PC-3 (cell line): ENCODE measurements at regions not wholly inside any gene's neighbourhood (a gene's known extent, or its start where the extent isn't known, plus 50 kb on each side); places are given as distances from the start of the nearest gene placed in this dataset.

ENCODE experiments used
- ATAC-seq: fragments of 200-7000 bp; cut with Tn5 transposase; 2 replicates; pipeline ENCODE4 v1.9.1; 2020; ENCODE audit warnings: mild to moderate bottlenecking, moderate library complexity
- BruUV-seq: library from RNA; stranded (reverse); fragments of 400-500 nt; replicated peaks from 2 replicates; lab custom pipeline; 2021; lab: Mats Ljungman, UMichigan
- CTCF ChIA-PET: fragments of 300-600 bp; sonication (Branson Sonifier 250); formaldehyde crosslinking; loops from one replicate; lab custom pipeline; 2022; ENCODE audit warnings: antibody characterized with exemption; lab: Charles Lee
- POLR2A ChIA-PET: fragments of 300-600 bp; sonication (Branson Sonifier 250); formaldehyde crosslinking; loops from one replicate; lab custom pipeline; 2022; ENCODE audit warnings: antibody characterized with exemption; ENCODE audit not compliant: unreplicated experiment; lab: Charles Lee
- DNase-seq: peaks from one replicate; pipeline ENCODE4 v3.0.0-alpha.2; 2015
- H2AFZ ChIP-seq: fragments of 300-600 bp; sonication (generic); 2 replicates; pipeline ENCODE4 v1.6.0; 2016; ENCODE audit warnings: antibody characterized with exemption, low read length
- H3F3A ChIP-seq: fragments of 300-600 bp; sonication (generic); one replicate; pipeline ENCODE4 v1.6.0; 2017; ENCODE audit warnings: antibody characterized with exemption, low read length, control low read depth, mild to moderate bottlenecking; ENCODE audit not compliant: unreplicated experiment
- H3K27ac ChIP-seq: fragments of 300-600 bp; sonication (generic); 2 replicates; pipeline ENCODE4 v1.5.1; 2016; ENCODE audit warnings: mild to moderate bottlenecking, low read length
- H3K27me3 ChIP-seq: fragments of 300-600 bp; sonication (generic); 2 replicates; pipeline ENCODE4 v1.6.1; 2016; ENCODE audit warnings: low read length, mixed read lengths
- H3K36me3 ChIP-seq: fragments of 300-600 bp; sonication (generic); 2 replicates; pipeline ENCODE4 v1.6.1; 2016; ENCODE audit warnings: low read depth, mixed run types, low read length, mixed read lengths
- H3K4me1 ChIP-seq: fragments of 300-600 bp; sonication (generic); 2 replicates; pipeline ENCODE4 v1.5.1; 2016; ENCODE audit warnings: low read length; ENCODE audit not compliant: insufficient read depth
- H3K4me2 ChIP-seq: fragments of 300-600 bp; sonication (generic); 2 replicates; pipeline ENCODE4 v1.6.0; 2016; ENCODE audit warnings: low read length
- H3K4me3 ChIP-seq: fragments of 300-600 bp; sonication (generic); 2 replicates; pipeline ENCODE4 v1.5.1; 2016; ENCODE audit warnings: mild to moderate bottlenecking, low read length, mixed read lengths
- H3K79me2 ChIP-seq: fragments of 300-600 bp; sonication (generic); 2 replicates; pipeline ENCODE4 v1.6.1; 2017; ENCODE audit warnings: low read length, mixed read lengths
- H3K9ac ChIP-seq: fragments of 300-600 bp; sonication (generic); 2 replicates; pipeline ENCODE4 v1.6.0; 2016; ENCODE audit warnings: mild to moderate bottlenecking, low read length
- H3K9me2 ChIP-seq: fragments of 300-600 bp; sonication (generic); replicated peaks from 2 replicates; pipeline ENCODE4 v1.6.1; 2016; ENCODE audit warnings: mixed run types, low read length, mixed read lengths
- H3K9me3 ChIP-seq: fragments of 300-600 bp; sonication (generic); 2 replicates; pipeline ENCODE4 v1.6.1; 2016; ENCODE audit warnings: low read length, mixed read lengths
- H4K20me1 ChIP-seq: fragments of 300-600 bp; sonication (generic); 2 replicates; pipeline ENCODE4 v1.6.1; 2016; ENCODE audit warnings: low read length, mixed read lengths
- EZH2 ChIP-seq: fragments of 300-600 bp; sonication (generic); IDR thresholded peaks from one replicate; pipeline ENCODE4 v1.6.1; 2017; ENCODE audit warnings: antibody characterized with exemption, mild to moderate bottlenecking, low read length; ENCODE audit not compliant: unreplicated experiment
- EZH2phosphoT487 ChIP-seq: fragments of 300-600 bp; sonication (generic); IDR thresholded peaks from 2 replicates; pipeline ENCODE4 v1.6.1; 2018; ENCODE audit warnings: mild to moderate bottlenecking, antibody characterized with exemption, low read length, borderline replicate concordance
- intact Hi-C: fragments of 100-400 bp; cut with micrococcal nuclease; formaldehyde crosslinking; loops from 2 replicates; pipeline ENCODE4 v1.9.0; 2023
- TF ChIP-seq, protein P1 (sequence below): fragments of 300-600 bp; sonication (generic); conservative IDR thresholded peaks from 2 replicates; pipeline ENCODE4 v1.5.1; 2017; ENCODE audit warnings: antibody characterized with exemption, low read depth, mild to moderate bottlenecking, low read length

DNA sequence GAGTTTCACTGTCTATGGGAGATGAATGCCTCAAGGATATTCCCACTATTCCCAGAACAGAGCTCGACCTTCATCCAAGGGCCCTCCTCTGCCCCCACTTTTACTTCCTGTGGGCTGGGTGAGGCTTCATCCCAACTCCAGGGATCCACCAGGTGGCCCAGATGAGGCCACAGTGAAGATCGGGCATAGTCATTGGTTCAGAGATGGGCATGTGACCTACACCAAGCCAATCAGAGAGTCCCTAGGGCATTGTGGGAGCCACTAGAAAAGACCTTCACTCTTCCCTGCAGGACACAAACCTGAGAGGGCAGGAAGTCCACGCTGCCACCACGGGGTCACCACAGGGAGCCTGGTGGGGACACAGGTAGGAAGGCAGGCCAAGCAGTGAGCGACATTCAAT lies 72.9 kb upstream of the SLC22A16 start:
- CTCF ChIA-PET = no interaction called here
- no TSS peak for BruUV-seq
- Histone ChIP-seq H3K27me3 (no peaks in the 10 kb centered on the region), H3K27ac (no peak overlapping the region), H3K79me2 (0 out of 2 replicates have a peak, but pooled peaks cover 4% of the 10 kb centered on the region), H3F3A (peaks cover 6% of the 10 kb centered on the region), H3K4me1 (peaks cover 35% of the 10 kb centered on the region), H3K4me3 (no peak overlapping the region), H3K9ac (no peak overlapping the region), H3K9me3 (no peaks in the 10 kb centered on the region), H2AFZ (no peak overlapping the region), H3K9me2 (no peaks in the 10 kb centered on the region), H4K20me1 (no peaks in the 10 kb centered on the region), H3K4me2 (no peak overlapping the region), H3K36me3 (no peaks in the 10 kb centered on the region; the same call in 1 of the 2 replicates)
- TF ChIP-seq EZH2 = no peak
- TF ChIP-seq, protein P1, sequence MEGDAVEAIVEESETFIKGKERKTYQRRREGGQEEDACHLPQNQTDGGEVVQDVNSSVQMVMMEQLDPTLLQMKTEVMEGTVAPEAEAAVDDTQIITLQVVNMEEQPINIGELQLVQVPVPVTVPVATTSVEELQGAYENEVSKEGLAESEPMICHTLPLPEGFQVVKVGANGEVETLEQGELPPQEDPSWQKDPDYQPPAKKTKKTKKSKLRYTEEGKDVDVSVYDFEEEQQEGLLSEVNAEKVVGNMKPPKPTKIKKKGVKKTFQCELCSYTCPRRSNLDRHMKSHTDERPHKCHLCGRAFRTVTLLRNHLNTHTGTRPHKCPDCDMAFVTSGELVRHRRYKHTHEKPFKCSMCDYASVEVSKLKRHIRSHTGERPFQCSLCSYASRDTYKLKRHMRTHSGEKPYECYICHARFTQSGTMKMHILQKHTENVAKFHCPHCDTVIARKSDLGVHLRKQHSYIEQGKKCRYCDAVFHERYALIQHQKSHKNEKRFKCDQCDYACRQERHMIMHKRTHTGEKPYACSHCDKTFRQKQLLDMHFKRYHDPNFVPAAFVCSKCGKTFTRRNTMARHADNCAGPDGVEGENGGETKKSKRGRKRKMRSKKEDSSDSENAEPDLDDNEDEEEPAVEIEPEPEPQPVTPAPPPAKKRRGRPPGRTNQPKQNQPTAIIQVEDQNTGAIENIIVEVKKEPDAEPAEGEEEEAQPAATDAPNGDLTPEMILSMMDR = no peak
- no peak for TF ChIP-seq EZH2phosphoT487
- intact Hi-C loops = no loop called here
- POLR2A ChIA-PET = no interaction called here
- DNase-seq (no peak), ATAC-seq (no peak)

DNA sequence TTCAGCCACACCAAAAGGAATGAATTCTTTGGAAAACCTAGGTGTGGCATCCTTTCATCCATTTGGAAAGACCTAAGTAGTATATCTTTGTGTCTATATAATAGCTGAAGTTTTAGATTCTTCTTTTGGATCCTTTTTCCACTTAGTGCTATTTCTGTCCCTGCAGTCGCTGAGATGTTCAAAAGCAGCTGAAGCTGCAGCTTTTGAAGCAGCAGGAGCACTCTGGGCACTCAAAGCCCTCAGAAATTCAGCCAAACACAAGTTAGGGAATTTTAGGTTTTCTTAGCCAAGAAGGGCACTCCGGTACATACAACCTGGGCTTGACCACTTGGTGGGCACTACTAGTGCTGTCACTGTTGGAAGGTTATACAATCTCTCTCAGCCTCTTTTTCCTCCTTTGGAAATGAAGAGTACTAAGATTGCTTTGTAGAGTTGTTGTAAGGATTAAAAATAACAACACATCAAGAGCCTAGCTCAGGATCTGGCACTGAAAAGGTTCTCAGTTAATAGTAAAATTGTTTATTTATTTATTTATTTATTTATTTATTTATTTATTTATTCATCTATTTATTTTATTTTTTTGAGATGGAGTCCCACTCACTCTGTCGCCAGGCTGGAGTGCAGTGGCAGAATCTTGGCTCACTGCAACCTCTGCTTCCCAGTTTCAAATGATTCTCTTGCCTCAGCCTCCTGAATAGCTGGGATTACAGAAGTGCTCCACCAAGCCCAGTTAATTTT lies 71.9 kb upstream of the SLC22A16 start:
- H3K79me2 ChIP-seq = 0 out of 2 replicates have a peak, but pooled peaks cover 4% of the 10 kb centered on the region
- DNase-seq = no peak
- H3K9ac ChIP-seq = peak overlapping the region; percentile 16; the same call in 1 of the 2 replicates
- H3K27ac ChIP-seq = peak overlapping the region; percentile 93
- BruUV-seq = TSS peak; percentile 95
- H3K9me2 ChIP-seq = no peaks in the 10 kb centered on the region
- H3K27me3 ChIP-seq = no peaks in the 10 kb centered on the region
- ATAC-seq = no peak
- H3K4me3 ChIP-seq = no peak overlapping the region
- H3K4me2 ChIP-seq = peak overlapping the region; percentile 70
- H2AFZ ChIP-seq = 0 out of 2 replicates have a peak overlapping the region, but pooled peaks have one; percentile 5
- no peaks in the 10 kb centered on the region for H4K20me1 ChIP-seq
- peaks cover 44% of the 10 kb centered on the region for H3K4me1 ChIP-seq
- POLR2A ChIA-PET = interaction anchor here (0.6 kb wide), 1 partner anchor 23 kb away, joined by 4 read pairs; no protein-coding TSS in a partner anchor
- H3F3A ChIP-seq = peaks cover 6% of the 10 kb centered on the region
- no peaks in the 10 kb centered on the region for H3K9me3 ChIP-seq
- TF ChIP-seq EZH2phosphoT487 (no peak), EZH2 (no peak)
- TF ChIP-seq, protein P1 = no peak
- H3K36me3 ChIP-seq = no peaks in the 10 kb centered on the region; the same call in 1 of the 2 replicates
- intact Hi-C loops = no loop called here
- CTCF ChIA-PET = interaction anchor here (0.6 to 1.0 kb wide), 2 partner anchors 20 to 69 kb away, joined by 3 to 4 read pairs; no protein-coding TSS in a partner anchor
